ENCODE measurements at regions not wholly inside any gene's neighbourhood (a gene's known extent, or its start where the extent isn't known, plus 50 kb on each side); places are given as distances from the start of the nearest gene placed in this dataset.
"Not testable (repeated sequence)": the region's sequence is repeated elsewhere in the genome, so short reads cannot be mapped to it uniquely, and the experiment has no call there.

DNA sequence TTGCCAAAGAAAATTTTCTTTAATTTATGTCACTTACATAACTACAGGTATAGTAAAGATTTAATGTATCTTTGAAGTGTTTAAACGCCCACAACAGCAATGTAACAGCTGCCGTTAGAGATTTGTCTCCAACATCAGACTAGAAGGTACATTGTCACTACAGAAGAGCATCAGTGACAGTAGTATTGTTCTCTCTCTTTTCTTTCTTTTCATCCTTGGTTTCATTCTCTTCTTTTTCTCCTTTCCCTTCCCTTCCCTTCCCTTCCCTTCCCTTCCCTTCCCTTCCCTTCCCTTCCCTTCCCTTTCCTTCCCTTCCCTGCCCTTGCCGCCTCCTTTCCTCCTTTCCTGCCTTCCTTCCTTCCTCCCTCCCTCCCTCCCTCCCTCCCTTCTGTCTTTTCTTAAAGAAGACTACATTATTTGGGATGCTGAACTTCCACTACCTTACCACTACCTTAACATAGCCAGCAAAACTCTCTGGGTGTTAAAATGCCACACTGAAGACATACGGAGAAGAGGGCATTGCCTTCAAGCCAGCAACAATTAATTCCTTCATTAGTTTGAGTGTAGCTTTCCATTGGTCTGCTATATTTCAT, 663.9 kb downstream of the DOK5 start:
- intact Hi-C loops (cut with DNase I, micrococcal nuclease): no loop called here
- H3K9me3 ChIP-seq: no peaks in the 10 kb centered on the region
- DNase-seq (no peak), ATAC-seq (no peak)
- H3K36me3 ChIP-seq (ENCODE audit: low read depth): no peaks in the 10 kb centered on the region
- TF ChIP-seq, protein P1, sequence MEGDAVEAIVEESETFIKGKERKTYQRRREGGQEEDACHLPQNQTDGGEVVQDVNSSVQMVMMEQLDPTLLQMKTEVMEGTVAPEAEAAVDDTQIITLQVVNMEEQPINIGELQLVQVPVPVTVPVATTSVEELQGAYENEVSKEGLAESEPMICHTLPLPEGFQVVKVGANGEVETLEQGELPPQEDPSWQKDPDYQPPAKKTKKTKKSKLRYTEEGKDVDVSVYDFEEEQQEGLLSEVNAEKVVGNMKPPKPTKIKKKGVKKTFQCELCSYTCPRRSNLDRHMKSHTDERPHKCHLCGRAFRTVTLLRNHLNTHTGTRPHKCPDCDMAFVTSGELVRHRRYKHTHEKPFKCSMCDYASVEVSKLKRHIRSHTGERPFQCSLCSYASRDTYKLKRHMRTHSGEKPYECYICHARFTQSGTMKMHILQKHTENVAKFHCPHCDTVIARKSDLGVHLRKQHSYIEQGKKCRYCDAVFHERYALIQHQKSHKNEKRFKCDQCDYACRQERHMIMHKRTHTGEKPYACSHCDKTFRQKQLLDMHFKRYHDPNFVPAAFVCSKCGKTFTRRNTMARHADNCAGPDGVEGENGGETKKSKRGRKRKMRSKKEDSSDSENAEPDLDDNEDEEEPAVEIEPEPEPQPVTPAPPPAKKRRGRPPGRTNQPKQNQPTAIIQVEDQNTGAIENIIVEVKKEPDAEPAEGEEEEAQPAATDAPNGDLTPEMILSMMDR (IDR thresholded peaks at IDR 0.05): no peak
- no peak overlapping the region for H3K4me3 ChIP-seq
- H3K4me1 ChIP-seq (ENCODE audit: low read depth): peaks cover 6% of the 10 kb centered on the region

DNA sequence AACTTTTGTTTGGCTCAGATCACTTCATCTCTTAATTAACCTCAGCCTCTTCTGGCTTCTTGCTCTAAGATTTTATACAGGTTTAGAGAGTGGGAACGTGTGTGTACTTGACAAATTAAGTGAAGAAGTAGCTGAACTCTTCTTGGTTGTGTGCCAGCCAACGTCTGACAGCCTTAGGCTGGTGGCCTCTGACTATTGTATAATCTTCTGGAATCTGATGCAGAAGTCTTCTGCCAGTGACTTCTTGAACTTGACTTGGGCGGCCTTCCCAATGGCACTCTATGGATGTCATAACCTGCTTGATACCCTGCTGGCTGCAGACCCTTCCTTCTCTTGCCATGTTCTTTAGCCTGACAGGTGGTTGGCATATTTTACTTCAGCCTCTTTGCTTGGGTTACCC, 660.5 kb downstream of the DOK5 start:
- intact Hi-C loops (cut with DNase I, micrococcal nuclease): no loop called here
- TF ChIP-seq, protein P1 (IDR thresholded peaks at IDR 0.05): no peak
- no peak for ATAC-seq

DNA sequence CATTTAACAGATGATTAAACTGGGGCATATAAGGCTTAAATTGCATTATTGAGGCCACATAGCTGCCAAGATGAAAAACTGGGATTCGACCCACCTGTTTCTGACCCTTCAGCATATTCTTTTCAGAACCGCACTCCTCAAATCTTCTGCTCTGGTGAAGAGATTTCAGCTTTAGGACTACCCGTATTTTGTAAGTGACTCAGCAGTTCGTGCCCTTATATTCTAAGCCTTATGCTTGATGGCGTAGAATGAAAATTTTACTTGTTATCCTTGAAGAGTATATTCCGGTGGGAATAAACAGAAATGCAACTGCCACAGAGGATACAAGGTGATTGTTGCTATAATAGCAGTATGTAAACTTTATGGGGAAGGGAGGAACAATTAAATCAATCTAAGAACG, 657.1 kb downstream of the DOK5 start:
- DNase-seq (no peak), ATAC-seq (no peak)
- H3K36me3 ChIP-seq (ENCODE audit: low read depth): no peaks in the 10 kb centered on the region
- H3K4me3 ChIP-seq: no peak overlapping the region
- H3K9me3 ChIP-seq: no peaks in the 10 kb centered on the region
- intact Hi-C loops (cut with DNase I, micrococcal nuclease): no loop called here
- TF ChIP-seq, protein P1 (IDR thresholded peaks at IDR 0.05): no peak
- no peaks in the 10 kb centered on the region for H3K4me1 ChIP-seq (ENCODE audit: low read depth)

More for the DNA sequence above, 660.5 kb downstream of the DOK5 start:
- Histone ChIP-seq H3K36me3 (ENCODE audit: low read depth) (no peaks in the 10 kb centered on the region), H3K9me3 (no peaks in the 10 kb centered on the region), H3K4me1 (ENCODE audit: low read depth) (no peaks in the 10 kb centered on the region), H3K4me3 (no peak overlapping the region)
- DNase-seq: no peak

DNA sequence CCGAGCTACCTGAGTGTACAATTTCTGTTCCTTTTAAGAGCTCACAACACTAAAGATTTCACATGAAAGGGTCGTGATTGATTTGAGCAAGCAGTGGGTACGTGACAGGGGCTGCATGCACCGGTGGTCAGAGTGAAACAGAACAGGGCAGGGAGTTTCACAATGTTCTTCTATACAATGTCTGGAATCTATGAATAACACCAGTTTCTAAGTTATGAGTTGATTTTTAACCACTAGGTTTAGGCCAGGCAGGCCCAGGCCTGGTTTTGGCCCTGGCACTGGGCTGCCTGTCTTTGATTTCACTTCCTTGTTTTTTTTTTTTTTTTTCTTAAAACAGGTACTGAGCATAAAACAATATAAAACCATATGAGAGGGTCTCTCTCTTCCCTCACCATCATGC, 642.2 kb downstream of the DOK5 start:
- H3K4me3 ChIP-seq; intact Hi-C loops (cut with DNase I, micrococcal nuclease); H3K36me3 ChIP-seq (ENCODE audit: low read depth); H3K4me1 ChIP-seq (ENCODE audit: low read depth); ATAC-seq; DNase-seq; H3K9me3 ChIP-seq: not testable (repeated sequence)

- H3K4me1 ChIP-seq (ENCODE audit: low read depth): no peaks in the 10 kb centered on the region
- no peak overlapping the region for H3K4me3 ChIP-seq
- no peaks in the 10 kb centered on the region for H3K9me3 ChIP-seq
- ATAC-seq (no peak), DNase-seq (no peak)
- TF ChIP-seq, protein P1 (IDR thresholded peaks at IDR 0.05): no peak
- intact Hi-C loops (cut with DNase I, micrococcal nuclease): no loop called here
- H3K36me3 ChIP-seq (ENCODE audit: low read depth): no peaks in the 10 kb centered on the region
Measured at GRCh38 chr20:55116598-55116997, 641.2 kb downstream of the DOK5 start.

DNA sequence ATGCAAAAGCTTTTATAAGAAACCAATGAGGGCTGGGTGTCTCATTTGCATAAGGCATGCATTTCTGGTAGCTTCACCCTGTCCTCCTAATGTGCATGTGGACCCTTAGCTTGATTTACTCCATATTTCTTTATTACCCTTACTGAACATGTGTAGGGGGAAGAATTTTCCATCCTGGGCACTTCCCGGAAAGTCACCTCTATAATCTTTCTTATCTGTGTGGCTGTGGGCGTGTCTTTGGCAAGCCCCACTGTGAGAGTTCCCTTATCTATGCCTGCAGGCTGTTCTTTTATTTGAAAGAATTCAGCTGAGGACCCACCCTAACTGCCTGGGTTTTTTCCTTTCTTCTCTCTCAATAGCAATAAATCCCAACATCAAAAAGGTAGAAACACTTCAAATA, 627.8 kb downstream of the DOK5 start:
- intact Hi-C loops (cut with DNase I, micrococcal nuclease): no loop called here

More for the DNA sequence above, 627.8 kb downstream of the DOK5 start:
- Histone ChIP-seq H3K4me3 (no peak overlapping the region), H3K36me3 (ENCODE audit: low read depth) (no peaks in the 10 kb centered on the region), H3K9me3 (no peaks in the 10 kb centered on the region), H3K4me1 (ENCODE audit: low read depth) (peaks cover 4% of the 10 kb centered on the region)
- TF ChIP-seq, protein P1 (IDR thresholded peaks at IDR 0.05): no peak
- DNase-seq (peak; percentile 60 to 84 (median 73)), ATAC-seq (peak; percentile 97)

Measured in mucosa of descending colon (tissue), 3 donors.